Thymus (tissue), 11 donors: ENCODE measurements at regions not wholly inside any gene's neighbourhood (a gene's known extent, or its start where the extent isn't known, plus 50 kb on each side); places are given as distances from the start of the nearest gene placed in this dataset.

Source experiments
- DNase-seq, 9 donors: peaks; one replicate each; pipeline ENCODE4 v3.0.0-alpha.2; 2013; ENCODE audit warnings: low spot score in 9 of 9, low read depth in 6 of 9, missing footprints in 1 of 9
- H3K27ac ChIP-seq, 2 donors: one replicate each; pipeline ENCODE4 v1.5.1; 2013; ENCODE audit warnings: control low read depth in 1 of 2, low read depth in 1 of 2, low read length in 1 of 2, mild to moderate bottlenecking in 1 of 2, moderate library complexity in 1 of 2
- H3K27me3 ChIP-seq, 2 donors: one replicate each; pipeline ENCODE4 v1.5.1; 2013; ENCODE audit warnings: low read length in 1 of 2; ENCODE audit not compliant: control insufficient read depth in 2 of 2, insufficient read depth in 1 of 2
- H3K36me3 ChIP-seq, 2 donors: one replicate each; pipeline ENCODE4 v1.5.1; 2013; ENCODE audit warnings: low read length in 1 of 2, mild to moderate bottlenecking in 1 of 2, moderate library complexity in 1 of 2; ENCODE audit not compliant: control insufficient read depth in 2 of 2, insufficient read depth in 2 of 2
- H3K4me1 ChIP-seq, 2 donors: one replicate each; pipeline ENCODE4 v1.5.1; 2013; ENCODE audit warnings: low read length in 2 of 2; ENCODE audit not compliant: control insufficient read depth in 2 of 2, insufficient read depth in 2 of 2
- H3K4me3 ChIP-seq, 2 donors: one replicate each; pipeline ENCODE4 v1.5.1; 2013; ENCODE audit warnings: low read length in 2 of 2, control low read depth in 1 of 2, mild to moderate bottlenecking in 1 of 2
- H3K9me3 ChIP-seq, 2 donors: one replicate each; pipeline ENCODE4 v1.5.1; 2013; ENCODE audit warnings: low read length in 1 of 2, mild to moderate bottlenecking in 1 of 2; ENCODE audit not compliant: control insufficient read depth in 2 of 2, insufficient read depth in 1 of 2
- WGBS: extraction: QIAGEN DNeasy Blood & Tissue Kit; methylation state at CpG from one replicate; pipeline ENCODE4 v1.1.7; 2013; 5-methylcytosine and 5-hydroxymethylcytosine counted together
- donor health status: healthy.

DNA sequence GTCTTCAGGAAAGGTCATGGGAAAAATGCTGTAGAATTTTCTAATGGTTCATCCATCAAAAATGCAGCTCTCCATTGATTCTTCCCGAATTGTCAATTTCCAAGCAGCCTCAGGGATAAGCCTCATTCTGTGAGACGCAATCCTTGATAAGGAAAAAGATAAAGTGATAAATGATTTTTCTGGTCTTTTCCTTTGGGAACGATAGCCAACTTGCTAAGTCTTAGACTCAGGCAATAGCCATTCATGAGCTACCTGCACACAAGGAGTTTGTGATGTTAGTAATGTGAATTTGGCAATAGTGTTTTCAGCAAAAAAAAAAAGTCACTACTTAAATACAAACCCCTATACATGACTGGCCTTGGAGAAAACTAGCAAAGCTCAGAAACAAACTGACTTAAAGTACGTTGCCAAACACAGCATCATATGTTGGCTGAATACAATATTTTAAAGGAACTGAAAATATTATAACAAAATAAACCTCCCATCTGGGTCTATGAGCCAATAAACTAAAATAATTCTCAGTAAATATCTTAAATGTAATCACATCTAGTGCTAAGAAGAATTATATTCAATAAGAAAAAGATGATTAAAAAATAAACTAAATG is 75.5 kb downstream of the KLF6 start:
- peaks cover 0 to 3% of the 10 kb centered on the region in 2 donors for H3K9me3 ChIP-seq
- no peaks in the 10 kb centered on the region for H3K36me3 ChIP-seq
- no peak for DNase-seq
- H3K4me1 ChIP-seq = no peaks in the 10 kb centered on the region
- H3K27me3 ChIP-seq = no peaks in the 10 kb centered on the region
- H3K27ac ChIP-seq = no peak overlapping the region
- H3K4me3 ChIP-seq = no peak overlapping the region
- WGBS = 95% methylated on average over 4 of the region's 4 CpGs

DNA sequence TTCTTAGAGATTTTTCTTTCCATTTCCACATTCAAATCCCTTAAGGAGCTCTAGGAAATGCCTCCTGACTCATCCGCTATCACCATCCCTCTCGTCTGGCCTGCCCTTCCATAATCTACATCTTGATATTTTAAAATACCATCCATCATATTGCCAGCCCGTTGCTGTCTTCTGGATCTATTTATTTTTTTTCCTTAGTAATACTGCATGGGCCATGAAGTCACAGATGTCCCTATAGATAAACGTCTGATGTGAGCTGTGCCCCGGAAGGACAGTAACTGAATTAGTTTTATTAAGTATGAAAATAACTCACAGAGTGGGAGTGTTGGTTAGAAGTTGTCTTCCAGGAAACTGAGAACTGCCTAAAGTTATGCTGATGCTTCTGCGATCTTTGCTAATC is 76.2 kb downstream of the KLF6 start:
- 89% methylated on average over 6 of the region's 6 CpGs for WGBS
- no peak overlapping the region for H3K27ac ChIP-seq
- H3K4me1 ChIP-seq = no peaks in the 10 kb centered on the region
- no peak overlapping the region for H3K4me3 ChIP-seq
- no peak for DNase-seq
- no peaks in the 10 kb centered on the region for H3K36me3 ChIP-seq
- peaks cover 0 to 3% of the 10 kb centered on the region in 2 donors for H3K9me3 ChIP-seq
- H3K27me3 ChIP-seq = no peaks in the 10 kb centered on the region

- H3K36me3 ChIP-seq = no peaks in the 10 kb centered on the region
- DNase-seq = no peak
- H3K9me3 ChIP-seq = no peaks in the 10 kb centered on the region
- no peaks in the 10 kb centered on the region for H3K4me1 ChIP-seq
- H3K27ac ChIP-seq = no peak overlapping the region
- WGBS = 96% methylated on average over 10 of the region's 10 CpGs
- H3K27me3 ChIP-seq = no peaks in the 10 kb centered on the region
- no peak overlapping the region for H3K4me3 ChIP-seq
Observed at GRCh38 chr10:3704565-3705325, 80.3 kb downstream of the KLF6 start.

GRCh38 chr10:3702569-3702968 is 82.4 kb downstream of the KLF6 start:
- WGBS = 98% methylated on average over 1 of the region's 1 CpG
- Histone ChIP-seq H3K36me3 (no peaks in the 10 kb centered on the region), H3K4me3 (no peak overlapping the region), H3K27me3 (no peaks in the 10 kb centered on the region), H3K4me1 (no peaks in the 10 kb centered on the region), H3K9me3 (no peaks in the 10 kb centered on the region), H3K27ac (no peak overlapping the region)
- DNase-seq = no peak

DNA sequence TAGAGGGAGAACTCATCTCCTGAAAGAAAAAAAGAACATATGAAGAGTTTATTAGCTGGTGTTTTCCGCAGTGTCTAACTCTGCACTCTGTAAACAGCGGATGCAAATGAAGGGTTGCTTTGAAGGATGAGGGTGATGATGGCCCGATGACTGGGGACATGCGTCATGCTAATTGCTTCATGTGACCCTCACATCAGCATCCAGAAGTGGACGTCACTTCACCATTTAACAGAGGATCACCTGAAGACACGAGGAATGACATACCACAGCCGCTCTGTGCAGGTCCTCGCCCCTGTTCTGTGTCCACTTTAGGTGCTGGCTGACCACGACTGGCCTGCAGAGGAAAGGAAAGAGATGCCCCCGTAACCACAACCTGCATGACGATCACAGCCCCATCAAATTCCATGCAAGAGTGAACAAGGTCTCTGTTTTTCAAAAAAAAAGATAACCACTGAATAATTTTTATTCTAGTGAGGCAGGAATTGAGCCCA is 82.9 kb downstream of the KLF6 start:
- no peak for DNase-seq
- no peak overlapping the region for H3K4me3 ChIP-seq
- no peaks in the 10 kb centered on the region for H3K27me3 ChIP-seq
- H3K36me3 ChIP-seq = no peaks in the 10 kb centered on the region
- no peaks in the 10 kb centered on the region for H3K4me1 ChIP-seq
- H3K27ac ChIP-seq = no peak overlapping the region
- 95% methylated on average over 11 of the region's 11 CpGs for WGBS
- H3K9me3 ChIP-seq = no peaks in the 10 kb centered on the region

DNA sequence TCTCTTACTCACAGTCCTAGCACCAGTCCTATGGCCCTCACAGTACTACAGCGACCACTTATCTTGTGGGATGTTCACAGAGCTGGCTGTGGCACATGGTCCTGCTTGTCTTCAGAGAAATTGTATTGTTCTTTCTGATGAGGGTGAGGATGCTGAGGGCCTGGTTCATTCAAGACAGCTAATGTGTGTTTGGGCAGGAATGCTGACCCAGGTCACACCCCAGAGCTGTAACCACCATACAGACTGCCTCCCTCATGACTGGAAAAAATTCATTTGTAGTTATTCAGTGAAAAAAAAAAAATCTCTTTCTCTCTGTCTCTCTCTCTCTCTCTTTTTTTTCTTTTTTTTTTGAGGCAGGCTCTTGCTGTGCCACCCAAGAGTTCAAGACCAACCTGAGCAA is 83.5 kb downstream of the KLF6 start:
- no peaks in the 10 kb centered on the region for H3K9me3 ChIP-seq
- H3K27me3 ChIP-seq = no peaks in the 10 kb centered on the region
- no peaks in the 10 kb centered on the region for H3K36me3 ChIP-seq
- 100% methylated on average over 1 of the region's 1 CpG for WGBS
- no peak overlapping the region for H3K4me3 ChIP-seq
- no peaks in the 10 kb centered on the region for H3K4me1 ChIP-seq
- no peak for DNase-seq
- H3K27ac ChIP-seq = no peak overlapping the region

- DNase-seq = no peak
- Histone ChIP-seq H3K36me3 (no peaks in the 10 kb centered on the region), H3K9me3 (no peaks in the 10 kb centered on the region), H3K27ac (no peak overlapping the region), H3K4me3 (no peak overlapping the region), H3K27me3 (no peaks in the 10 kb centered on the region), H3K4me1 (no peaks in the 10 kb centered on the region)
- WGBS = 79% methylated on average over 3 of the region's 3 CpGs
Observed at GRCh38 chr10:3700531-3701076, 84.4 kb downstream of the KLF6 start.

DNA sequence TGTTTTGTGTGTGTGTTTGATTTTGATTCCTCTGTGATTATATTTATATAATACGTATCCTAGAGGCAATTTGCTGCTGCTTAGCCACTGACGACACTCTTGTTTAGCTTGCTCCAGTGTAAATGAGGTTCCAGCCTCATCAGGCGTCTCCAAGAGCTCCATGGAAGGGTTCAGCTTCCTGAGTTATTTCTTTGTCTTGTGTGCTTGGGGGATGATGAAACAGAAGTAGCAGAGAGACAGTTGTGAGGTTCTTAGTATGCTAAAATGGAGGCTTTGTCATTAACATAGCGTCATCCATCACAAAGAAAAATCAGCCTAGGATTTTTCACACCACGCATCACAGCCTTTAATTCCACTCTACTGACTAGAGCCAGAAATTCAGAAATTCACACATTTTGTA is 85.1 kb downstream of the KLF6 start:
- no peaks in the 10 kb centered on the region for H3K9me3 ChIP-seq
- 98% methylated on average over 5 of the region's 5 CpGs for WGBS
- DNase-seq = no peak
- no peaks in the 10 kb centered on the region for H3K36me3 ChIP-seq
- no peaks in the 10 kb centered on the region for H3K4me1 ChIP-seq
- no peak overlapping the region for H3K27ac ChIP-seq
- H3K27me3 ChIP-seq = no peaks in the 10 kb centered on the region
- no peak overlapping the region for H3K4me3 ChIP-seq

- no peaks in the 10 kb centered on the region for H3K9me3 ChIP-seq
- H3K4me3 ChIP-seq = no peak overlapping the region
- no peaks in the 10 kb centered on the region for H3K4me1 ChIP-seq
- no peak for DNase-seq
- H3K27ac ChIP-seq = no peak overlapping the region
- no peaks in the 10 kb centered on the region for H3K36me3 ChIP-seq
- no peaks in the 10 kb centered on the region for H3K27me3 ChIP-seq
- 97% methylated on average over 1 of the region's 1 CpG for WGBS
Observed at GRCh38 chr10:3698312-3698711, 86.7 kb downstream of the KLF6 start.
